Suprapubic skin (tissue), 4 donors: ENCODE measurements at regions not wholly inside any gene's neighbourhood (a gene's known extent, or its start where the extent isn't known, plus 50 kb on each side); places are given as distances from the start of the nearest gene placed in this dataset.

Source experiments
- DNase-seq, 2 donors: peaks; one replicate each; pipeline ENCODE4 v3.0.0-alpha.2; 2019; ENCODE audit warnings: low spot score in 2 of 2
- H3K27ac ChIP-seq: fragments of 200-600 bp; sonication (generic); one replicate; pipeline ENCODE4 v1.5.1; 2019
- H3K27me3 ChIP-seq: fragments of 200-600 bp; sonication (generic); one replicate; pipeline ENCODE4 v1.5.1; 2019
- H3K36me3 ChIP-seq: fragments of 200-600 bp; sonication (generic); one replicate; pipeline ENCODE4 v1.5.1; 2019
- H3K4me1 ChIP-seq: fragments of 200-600 bp; sonication (generic); one replicate; pipeline ENCODE4 v1.5.1; 2019
- H3K4me3 ChIP-seq: fragments of 200-600 bp; sonication (generic); one replicate; pipeline ENCODE4 v1.5.1; 2019; ENCODE audit warnings: mild to moderate bottlenecking
- H3K9me3 ChIP-seq: fragments of 200-600 bp; sonication (generic); one replicate; pipeline ENCODE4 v1.5.1; 2019
- EP300 ChIP-seq: sonication (generic); formaldehyde crosslinking; IDR thresholded peaks from one replicate; pipeline ENCODE4 v1.6.1; 2017; ENCODE audit warnings: antibody characterized with exemption
- POLR2A ChIP-seq, 2 donors: fragments of 450-650 bp; IDR thresholded peaks; one replicate each; pipeline ENCODE4 v1.6.1; 2017; ENCODE audit warnings: antibody characterized with exemption in 2 of 2, mild to moderate bottlenecking in 2 of 2, moderate library complexity in 2 of 2
- POLR2AphosphoS5 ChIP-seq, 3 donors: sonication (generic); formaldehyde crosslinking; IDR thresholded peaks; one replicate each; pipeline ENCODE4 v1.6.1; 2017; ENCODE audit warnings: antibody characterized with exemption in 3 of 3
- WGBS: methylation state at CpG from one replicate; pipeline ENCODE4 v1.1.5; 2018; 5-methylcytosine and 5-hydroxymethylcytosine counted together
- TF ChIP-seq, protein P1 (sequence below), 2 donors: fragments of 200-600 bp in 1 of 2; fragments of 450-650 bp in 1 of 2; sonication (generic) in 1 of 2; IDR thresholded peaks; one replicate each; pipeline ENCODE4 v1.5.1; 2016 to 2019; ENCODE audit warnings: antibody characterized with exemption in 2 of 2, mild to moderate bottlenecking in 1 of 2, moderate library complexity in 1 of 2

- 93% methylated on average over 1 of the region's 1 CpG for WGBS
- Histone ChIP-seq H3K27ac (no peak overlapping the region), H3K9me3 (no peaks in the 10 kb centered on the region), H3K4me1 (no peaks in the 10 kb centered on the region), H3K36me3 (no peaks in the 10 kb centered on the region), H3K4me3 (no peak overlapping the region), H3K27me3 (no peaks in the 10 kb centered on the region)
- DNase-seq, result no peak
- TF ChIP-seq POLR2A (IDR thresholded peaks at IDR 0.05), result no peak
- no peak for TF ChIP-seq EP300
- TF ChIP-seq POLR2AphosphoS5 (IDR thresholded peaks at IDR 0.05), result no peak
- TF ChIP-seq, protein P1, sequence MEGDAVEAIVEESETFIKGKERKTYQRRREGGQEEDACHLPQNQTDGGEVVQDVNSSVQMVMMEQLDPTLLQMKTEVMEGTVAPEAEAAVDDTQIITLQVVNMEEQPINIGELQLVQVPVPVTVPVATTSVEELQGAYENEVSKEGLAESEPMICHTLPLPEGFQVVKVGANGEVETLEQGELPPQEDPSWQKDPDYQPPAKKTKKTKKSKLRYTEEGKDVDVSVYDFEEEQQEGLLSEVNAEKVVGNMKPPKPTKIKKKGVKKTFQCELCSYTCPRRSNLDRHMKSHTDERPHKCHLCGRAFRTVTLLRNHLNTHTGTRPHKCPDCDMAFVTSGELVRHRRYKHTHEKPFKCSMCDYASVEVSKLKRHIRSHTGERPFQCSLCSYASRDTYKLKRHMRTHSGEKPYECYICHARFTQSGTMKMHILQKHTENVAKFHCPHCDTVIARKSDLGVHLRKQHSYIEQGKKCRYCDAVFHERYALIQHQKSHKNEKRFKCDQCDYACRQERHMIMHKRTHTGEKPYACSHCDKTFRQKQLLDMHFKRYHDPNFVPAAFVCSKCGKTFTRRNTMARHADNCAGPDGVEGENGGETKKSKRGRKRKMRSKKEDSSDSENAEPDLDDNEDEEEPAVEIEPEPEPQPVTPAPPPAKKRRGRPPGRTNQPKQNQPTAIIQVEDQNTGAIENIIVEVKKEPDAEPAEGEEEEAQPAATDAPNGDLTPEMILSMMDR (IDR thresholded peaks at IDR 0.05), result no peak
These were observed 433.4 kb downstream of the SLITRK5 start for GRCh38 chr13:88104576-88104975.

DNA sequence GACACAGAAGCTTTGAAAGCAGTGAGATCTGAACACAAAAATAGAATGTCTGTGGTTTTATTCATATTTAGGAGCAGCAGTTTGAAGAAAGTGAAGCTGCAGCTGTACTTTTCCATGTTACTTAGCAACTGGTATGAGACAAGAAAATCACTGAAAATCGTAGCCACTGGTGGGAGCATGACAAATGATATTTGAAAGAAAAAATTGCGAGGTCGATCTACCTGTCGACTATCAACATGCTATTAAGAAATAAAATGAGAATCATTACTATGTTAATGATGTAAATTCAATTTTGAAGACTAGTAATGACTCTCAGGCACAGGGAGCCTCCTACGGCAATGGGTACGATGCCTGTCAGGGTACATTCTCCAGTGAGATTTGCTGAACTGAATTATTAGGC lies 436.4 kb downstream of the SLITRK5 start:
- Histone ChIP-seq H3K27ac (no peak overlapping the region), H3K27me3 (no peaks in the 10 kb centered on the region), H3K4me3 (no peak overlapping the region), H3K4me1 (no peaks in the 10 kb centered on the region), H3K36me3 (no peaks in the 10 kb centered on the region), H3K9me3 (no peaks in the 10 kb centered on the region)
- DNase-seq, result no peak
- WGBS, result 81% methylated on average over 6 of the region's 6 CpGs
- TF ChIP-seq, protein P1 (IDR thresholded peaks at IDR 0.05), result no peak
- no peak for TF ChIP-seq POLR2AphosphoS5 (IDR thresholded peaks at IDR 0.05)
- no peak for TF ChIP-seq POLR2A (IDR thresholded peaks at IDR 0.05)
- no peak for TF ChIP-seq EP300

GRCh38 chr13:88112526-88112925 lies 441.4 kb downstream of the SLITRK5 start:
- Histone ChIP-seq H3K27ac (no peak overlapping the region), H3K4me3 (no peak overlapping the region), H3K27me3 (no peaks in the 10 kb centered on the region), H3K9me3 (no peaks in the 10 kb centered on the region), H3K4me1 (no peaks in the 10 kb centered on the region), H3K36me3 (no peaks in the 10 kb centered on the region)
- TF ChIP-seq EP300 (no peak), POLR2A (IDR thresholded peaks at IDR 0.05) (no peak), POLR2AphosphoS5 (IDR thresholded peaks at IDR 0.05) (no peak)
- TF ChIP-seq, protein P1 (IDR thresholded peaks at IDR 0.05), result no peak
- WGBS, result 60% methylated on average over 3 of the region's 3 CpGs
- no peak for DNase-seq

DNA sequence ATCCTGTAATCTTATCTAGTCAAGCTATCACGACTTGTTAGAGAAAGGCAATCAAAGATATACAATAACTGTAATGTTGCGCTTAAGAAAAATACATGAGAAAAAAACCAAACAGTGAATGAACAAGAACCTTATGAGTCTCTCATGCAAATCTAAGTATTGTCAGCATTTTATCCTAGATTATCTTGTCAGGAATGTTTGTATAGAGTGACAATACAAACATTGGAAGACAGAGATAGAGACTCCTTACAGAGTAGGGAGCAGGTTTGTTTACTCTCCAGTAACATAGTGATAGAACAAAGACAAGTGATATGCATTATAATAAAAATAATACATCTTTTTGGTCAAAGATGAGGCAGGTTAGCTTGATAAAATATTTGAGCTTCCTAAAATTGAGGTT lies 444.8 kb downstream of the SLITRK5 start:
- Histone ChIP-seq H3K4me3 (no peak overlapping the region), H3K36me3 (no peaks in the 10 kb centered on the region), H3K9me3 (no peaks in the 10 kb centered on the region), H3K4me1 (no peaks in the 10 kb centered on the region), H3K27ac (no peak overlapping the region), H3K27me3 (no peaks in the 10 kb centered on the region)
- WGBS, result 45% methylated on average over 2 of the region's 2 CpGs
- DNase-seq, result no peak
- TF ChIP-seq POLR2A (IDR thresholded peaks at IDR 0.05) (no peak), POLR2AphosphoS5 (IDR thresholded peaks at IDR 0.05) (no peak), EP300 (no peak)
- TF ChIP-seq, protein P1 (IDR thresholded peaks at IDR 0.05), result no peak

GRCh38 chr13:88118952-88119351 lies 447.8 kb downstream of the SLITRK5 start:
- no peak overlapping the region for H3K27ac ChIP-seq
- no peak for TF ChIP-seq POLR2AphosphoS5 (IDR thresholded peaks at IDR 0.05)
- TF ChIP-seq, protein P1 (IDR thresholded peaks at IDR 0.05), result no peak
- no peak for TF ChIP-seq POLR2A (IDR thresholded peaks at IDR 0.05)
- TF ChIP-seq EP300, result no peak
- no peaks in the 10 kb centered on the region for H3K4me1 ChIP-seq
- DNase-seq, result no peak
- no peaks in the 10 kb centered on the region for H3K9me3 ChIP-seq
- no peak overlapping the region for H3K4me3 ChIP-seq
- no peaks in the 10 kb centered on the region for H3K27me3 ChIP-seq
- 88% methylated on average over 3 of the region's 3 CpGs for WGBS
- no peaks in the 10 kb centered on the region for H3K36me3 ChIP-seq
